MM.1S (cell line): ENCODE measurements at regions not wholly inside any gene's neighbourhood (a gene's known extent, or its start where the extent isn't known, plus 50 kb on each side); places are given as distances from the start of the nearest gene placed in this dataset.

Experiments
- EZH2 ChIP-seq: fragments of 300-600 bp; sonication (generic); optimal IDR thresholded peaks from 2 replicates; pipeline ENCODE3; 2017; ENCODE audit warnings: low read depth, mild to moderate bottlenecking, antibody characterized with exemption, low read length, mixed read lengths
- TF ChIP-seq, protein P1 (sequence below): fragments of 300-600 bp; sonication (generic); IDR thresholded peaks from 2 replicates; pipeline ENCODE4 v1.5.1; 2016; ENCODE audit warnings: antibody characterized with exemption, low read length, mixed read lengths

GRCh38 chr2:16275131-16275530 lies 334.8 kb downstream of the MYCN start:
- TF ChIP-seq EZH2, result no peak
- TF ChIP-seq, protein P1, sequence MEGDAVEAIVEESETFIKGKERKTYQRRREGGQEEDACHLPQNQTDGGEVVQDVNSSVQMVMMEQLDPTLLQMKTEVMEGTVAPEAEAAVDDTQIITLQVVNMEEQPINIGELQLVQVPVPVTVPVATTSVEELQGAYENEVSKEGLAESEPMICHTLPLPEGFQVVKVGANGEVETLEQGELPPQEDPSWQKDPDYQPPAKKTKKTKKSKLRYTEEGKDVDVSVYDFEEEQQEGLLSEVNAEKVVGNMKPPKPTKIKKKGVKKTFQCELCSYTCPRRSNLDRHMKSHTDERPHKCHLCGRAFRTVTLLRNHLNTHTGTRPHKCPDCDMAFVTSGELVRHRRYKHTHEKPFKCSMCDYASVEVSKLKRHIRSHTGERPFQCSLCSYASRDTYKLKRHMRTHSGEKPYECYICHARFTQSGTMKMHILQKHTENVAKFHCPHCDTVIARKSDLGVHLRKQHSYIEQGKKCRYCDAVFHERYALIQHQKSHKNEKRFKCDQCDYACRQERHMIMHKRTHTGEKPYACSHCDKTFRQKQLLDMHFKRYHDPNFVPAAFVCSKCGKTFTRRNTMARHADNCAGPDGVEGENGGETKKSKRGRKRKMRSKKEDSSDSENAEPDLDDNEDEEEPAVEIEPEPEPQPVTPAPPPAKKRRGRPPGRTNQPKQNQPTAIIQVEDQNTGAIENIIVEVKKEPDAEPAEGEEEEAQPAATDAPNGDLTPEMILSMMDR, result no peak
